IMR-90 (cell line): ENCODE measurements at regions not wholly inside any gene's neighbourhood (a gene's known extent, or its start where the extent isn't known, plus 50 kb on each side); places are given as distances from the start of the nearest gene placed in this dataset.

ENCODE experiments used
- ATAC-seq: fragments of 200-7000 bp; cut with Tn5 transposase; 2 replicates; pipeline ENCODE4 v1.9.1; 2020; ENCODE audit warnings: low read depth, mild to moderate bottlenecking, moderate library complexity
- BruUV-seq: library from RNA; stranded (reverse); fragments of 400-500 nt; replicated peaks from 2 replicates; lab custom pipeline; 2021; lab: Mats Ljungman, UMichigan
- CTCF ChIA-PET: fragments of 300-600 bp; formaldehyde crosslinking; extraction: SDS; loops from one replicate; lab custom pipeline; 2021; ENCODE audit warnings: antibody characterized with exemption; lab: Yijun Ruan, JAX
- POLR2A ChIA-PET: fragments of 300-600 bp; sonication (Branson Sonifier 250); formaldehyde crosslinking; loops from one replicate; lab custom pipeline; 2022; ENCODE audit warnings: antibody characterized with exemption; ENCODE audit not compliant: unreplicated experiment; lab: Charles Lee
- DNase-seq: peaks from one replicate; pipeline ENCODE4 v3.0.0; 2013
- H2AFZ ChIP-seq: replicated peaks from 2 replicates; pipeline ENCODE3; 2013; ENCODE audit warnings: low read length, mild to moderate bottlenecking; ENCODE audit not compliant: poor library complexity
- H2AK5ac ChIP-seq: 2 replicates; pipeline ENCODE4 v1.6.1; 2013; ENCODE audit warnings: low read depth, low read length, inconsistent platforms
- H2AK9ac ChIP-seq: replicated peaks from 2 replicates; pipeline ENCODE3; 2013; ENCODE audit warnings: mild to moderate bottlenecking, low read depth, low read length, moderate library complexity; ENCODE audit not compliant: poor library complexity
- H2BK120ac ChIP-seq: 2 replicates; pipeline ENCODE4 v1.6.1; 2013; ENCODE audit warnings: low read depth, low read length, inconsistent platforms
- H2BK15ac ChIP-seq: 3 replicates; pipeline ENCODE4 v1.6.1; 2013; ENCODE audit warnings: low read depth, low read length, inconsistent platforms
- H2BK20ac ChIP-seq: 2 replicates; pipeline ENCODE4 v1.6.1; 2013; ENCODE audit warnings: low read depth, mild to moderate bottlenecking, inconsistent platforms, low read length, moderate library complexity
- H2BK5ac ChIP-seq: 2 replicates; pipeline ENCODE4 v1.6.1; 2013; ENCODE audit warnings: mild to moderate bottlenecking, low read depth, low read length, inconsistent platforms; ENCODE audit not compliant: poor library complexity, severe bottlenecking
- H3K14ac ChIP-seq: replicated peaks from 2 replicates; pipeline ENCODE4 v1.6.1; 2013; ENCODE audit warnings: low read depth, low read length, inconsistent platforms
- H3K18ac ChIP-seq: 2 replicates; pipeline ENCODE4 v1.6.1; 2013; ENCODE audit warnings: low read depth, low read length, control low read depth
- H3K23ac ChIP-seq: 2 replicates; pipeline ENCODE4 v1.6.1; 2013; ENCODE audit warnings: low read depth, low read length, inconsistent platforms
- H3K27ac ChIP-seq: 2 replicates; pipeline ENCODE4 v1.5.1; 2013; ENCODE audit warnings: mild to moderate bottlenecking, control low read depth, low read length; ENCODE audit not compliant: insufficient read depth
- H3K27me3 ChIP-seq: 2 replicates; pipeline ENCODE4 v1.6.1; 2013; ENCODE audit warnings: low read length; ENCODE audit not compliant: control insufficient read depth, insufficient read depth
- H3K36me3 ChIP-seq: 2 replicates; pipeline ENCODE4 v1.6.1; 2013; ENCODE audit warnings: low read length, mixed read lengths; ENCODE audit not compliant: control insufficient read depth, insufficient read depth
- H3K4ac ChIP-seq: 2 replicates; pipeline ENCODE4 v1.6.1; 2013; ENCODE audit warnings: low read depth, low read length, inconsistent platforms
- H3K4me1 ChIP-seq: 2 replicates; pipeline ENCODE4 v1.6.1; 2013; ENCODE audit warnings: low read length, mixed read lengths; ENCODE audit not compliant: control insufficient read depth, insufficient read depth
- H3K4me2 ChIP-seq: 2 replicates; pipeline ENCODE4 v1.6.1; 2013; ENCODE audit warnings: low read depth, mild to moderate bottlenecking, control low read depth, low read length, moderate library complexity
- H3K4me3 ChIP-seq: 2 replicates; pipeline ENCODE4 v1.5.1; 2013; ENCODE audit warnings: low read depth, mild to moderate bottlenecking, control low read depth, low read length, moderate library complexity; ENCODE audit not compliant: insufficient read depth
- H3K56ac ChIP-seq: 2 replicates; pipeline ENCODE4 v1.6.1; 2013; ENCODE audit warnings: low read length, inconsistent platforms; ENCODE audit not compliant: insufficient read depth; ENCODE audit errors: extremely low read depth
- H3K79me1 ChIP-seq, 2 experiments: 2 replicates each; pipeline ENCODE4 v1.6.1; 2013; ENCODE audit warnings: low read length in 2 of 2, inconsistent platforms in 1 of 2, low read depth in 1 of 2
- H3K9ac ChIP-seq: 2 replicates; pipeline ENCODE4 v1.6.1; 2013; ENCODE audit warnings: low read depth, low read length, control low read depth
- H3K9me1 ChIP-seq: 2 replicates; pipeline ENCODE4 v1.6.1; 2013; ENCODE audit warnings: low read length, inconsistent platforms; ENCODE audit not compliant: insufficient read depth
- H3K9me3 ChIP-seq: 2 replicates; pipeline ENCODE4 v1.6.1; 2013; ENCODE audit warnings: low read length; ENCODE audit not compliant: control insufficient read depth, insufficient read depth
- H4K20me1 ChIP-seq: 2 replicates; pipeline ENCODE4 v1.6.1; 2013; ENCODE audit warnings: low read length, inconsistent platforms; ENCODE audit not compliant: insufficient read depth
- H4K5ac ChIP-seq: 2 replicates; pipeline ENCODE4 v1.6.1; 2013; ENCODE audit warnings: mild to moderate bottlenecking, low read depth, low read length, control low read depth
- H4K8ac ChIP-seq, 2 experiments: 2 replicates each; pipeline ENCODE4 v1.6.1; 2013; ENCODE audit warnings: low read depth in 2 of 2, low read length in 2 of 2, control low read depth in 1 of 2, inconsistent platforms in 1 of 2
- H4K91ac ChIP-seq: 2 replicates; pipeline ENCODE4 v1.6.1; 2013; ENCODE audit warnings: low read depth, low read length, inconsistent platforms; ENCODE audit not compliant: insufficient read depth
- BHLHE40 ChIP-seq: fragments of 150-350 bp; IDR thresholded peaks from 2 replicates; pipeline ENCODE4 v1.6.1; 2016; ENCODE audit warnings: mild to moderate bottlenecking, low read depth, low read length
- CHD1 ChIP-seq: IDR thresholded peaks from 2 replicates; pipeline ENCODE4 v1.6.1; 2012; ENCODE audit warnings: low read depth, low read length, improper control_type of control experiment
- CTCF ChIP-seq: conservative IDR thresholded peaks from 2 replicates; pipeline ENCODE4 v1.5.1; 2012; ENCODE audit warnings: mild to moderate bottlenecking, low read depth, low read length, improper control_type of control experiment
- ELK1 ChIP-seq: fragments of 150-350 bp; IDR thresholded peaks from 2 replicates; pipeline ENCODE4 v1.6.1; 2016; ENCODE audit warnings: low read depth, mild to moderate bottlenecking, low read length, moderate library complexity, borderline replicate concordance
- FOS ChIP-seq: fragments of 150-350 bp; IDR thresholded peaks from 2 replicates; pipeline ENCODE4 v1.6.1; 2016; ENCODE audit warnings: low read depth, low read length
- MAFK ChIP-seq: IDR thresholded peaks from 2 replicates; pipeline ENCODE4 v1.6.1; 2012; ENCODE audit warnings: low read depth, low read length, improper control_type of control experiment
- MAZ ChIP-seq: IDR thresholded peaks from 2 replicates; pipeline ENCODE4 v1.6.1; 2012; ENCODE audit warnings: low read depth, mild to moderate bottlenecking, low read length, improper control_type of control experiment, moderate library complexity, borderline replicate concordance
- NFE2L2 ChIP-seq: fragments of 150-350 bp; IDR thresholded peaks from 2 replicates; pipeline ENCODE4 v1.6.1; 2016; ENCODE audit warnings: low read depth, mild to moderate bottlenecking, low read length
- POLR2A ChIP-seq: IDR thresholded peaks from 2 replicates; pipeline ENCODE4 v1.6.1; 2012; ENCODE audit warnings: mild to moderate bottlenecking, low read depth, low read length
- RAD21 ChIP-seq: IDR thresholded peaks from 2 replicates; pipeline ENCODE4 v1.6.1; 2012; ENCODE audit warnings: low read length, improper control_type of control experiment
- RCOR1 ChIP-seq: IDR thresholded peaks from 2 replicates; pipeline ENCODE4 v1.6.1; 2012; ENCODE audit warnings: mild to moderate bottlenecking, low read length, improper control_type of control experiment; ENCODE audit not compliant: insufficient replicate concordance
- RFX5 ChIP-seq: IDR thresholded peaks from 2 replicates; pipeline ENCODE4 v1.8.0; 2012; ENCODE audit warnings: low read depth, mild to moderate bottlenecking, low read length, moderate library complexity
- SMC3 ChIP-seq: fragments of 150-350 bp; IDR thresholded peaks from 2 replicates; pipeline ENCODE4 v1.6.1; 2016; ENCODE audit warnings: low read depth, mild to moderate bottlenecking, antibody characterized with exemption, low read length, moderate library complexity
- USF2 ChIP-seq: fragments of 150-350 bp; IDR thresholded peaks from 2 replicates; pipeline ENCODE4 v1.6.1; 2017; ENCODE audit warnings: mild to moderate bottlenecking, antibody characterized with exemption, low read length, low read depth
- WGBS, 2 experiments: methylation state at CpG; one replicate each; pipeline versions ENCODE4 v1.1.5 to v1.1.7; 2013; ENCODE audit warnings: missing lambda C conversion rate in 2 of 2; ENCODE audit not compliant: insufficient read length in 1 of 2; ENCODE audit errors: extremely low coverage in 2 of 2; 5-methylcytosine and 5-hydroxymethylcytosine counted together
- dilution Hi-C: fragments of 300-500 bp; cut with HindIII; formaldehyde crosslinking; loops from one replicate; pipeline ENCODE4 v1.14.3; 2018; ENCODE audit warnings: low sequenced_read_pairs; ENCODE audit not compliant: unreplicated experiment
- in situ Hi-C: fragments of 300-500 bp; cut with MboI; formaldehyde crosslinking; loops from 3 replicates; pipeline ENCODE4 v1.14.3; 2019; ENCODE audit warnings: low sequenced_read_pairs, inconsistent platforms, mixed read lengths
- intact Hi-C: fragments of 100-400 bp; cut with micrococcal nuclease; formaldehyde crosslinking; loops from 2 replicates; pipeline ENCODE4 v1.10.0; 2022

GRCh38 chr4:164197556-164197955, 556.4 kb upstream of the SMIM31 start:
- no peak overlapping the region for H2BK5ac ChIP-seq
- no peaks in the 10 kb centered on the region for H3K9me1 ChIP-seq
- H3K14ac ChIP-seq = no peak overlapping the region
- no peaks in the 10 kb centered on the region for H3K36me3 ChIP-seq
- H3K27me3 ChIP-seq = no peaks in the 10 kb centered on the region
- no peak overlapping the region for H4K8ac ChIP-seq
- H4K20me1 ChIP-seq = no peaks in the 10 kb centered on the region
- no peak overlapping the region for H3K23ac ChIP-seq
- POLR2A ChIA-PET = no interaction called here
- ATAC-seq = no peak
- no peak overlapping the region for H3K4me2 ChIP-seq
- no peak overlapping the region for H4K91ac ChIP-seq
- H3K27ac ChIP-seq = no peak overlapping the region
- no peak overlapping the region for H4K5ac ChIP-seq
- in situ Hi-C loops (no loop called here), intact Hi-C loops (no loop called here), dilution Hi-C loops (no loop called here)
- TF ChIP-seq FOS (no peak), SMC3 (no peak), ELK1 (no peak), RFX5 (no peak), POLR2A (no peak), BHLHE40 (no peak), USF2 (no peak), CTCF (no peak), RAD21 (no peak), CHD1 (no peak), MAZ (no peak), NFE2L2 (no peak), MAFK (no peak), RCOR1 (no peak)
- H3K9ac ChIP-seq = no peak overlapping the region
- no peaks in the 10 kb centered on the region for H3K79me1 ChIP-seq
- no peak overlapping the region for H3K56ac ChIP-seq
- H2AFZ ChIP-seq = no peak overlapping the region
- BruUV-seq = no TSS peak
- H2BK20ac ChIP-seq = no peak overlapping the region
- no peak for DNase-seq
- H3K9me3 ChIP-seq = peaks cover 4% of the 10 kb centered on the region; the same call in 1 of the 2 replicates
- CTCF ChIA-PET = no interaction called here
- H2BK120ac ChIP-seq = no peak overlapping the region
- no peak overlapping the region for H2AK9ac ChIP-seq
- H2BK15ac ChIP-seq = no peak overlapping the region
- no peak overlapping the region for H2AK5ac ChIP-seq
- H3K4ac ChIP-seq = no peak overlapping the region
- no peak overlapping the region for H3K4me3 ChIP-seq
- no peaks in the 10 kb centered on the region for H3K4me1 ChIP-seq
- no peak overlapping the region for H3K18ac ChIP-seq
- WGBS, 2 experiments = no CpG with 5 or more reads among the region's 18 CpGs
